ENCODE measurements at regions not wholly inside any gene's neighbourhood (a gene's known extent, or its start where the extent isn't known, plus 50 kb on each side); places are given as distances from the start of the nearest gene placed in this dataset.
"Not testable (repeated sequence)": the region's sequence is repeated elsewhere in the genome, so short reads cannot be mapped to it uniquely, and the experiment has no call there.

DNA sequence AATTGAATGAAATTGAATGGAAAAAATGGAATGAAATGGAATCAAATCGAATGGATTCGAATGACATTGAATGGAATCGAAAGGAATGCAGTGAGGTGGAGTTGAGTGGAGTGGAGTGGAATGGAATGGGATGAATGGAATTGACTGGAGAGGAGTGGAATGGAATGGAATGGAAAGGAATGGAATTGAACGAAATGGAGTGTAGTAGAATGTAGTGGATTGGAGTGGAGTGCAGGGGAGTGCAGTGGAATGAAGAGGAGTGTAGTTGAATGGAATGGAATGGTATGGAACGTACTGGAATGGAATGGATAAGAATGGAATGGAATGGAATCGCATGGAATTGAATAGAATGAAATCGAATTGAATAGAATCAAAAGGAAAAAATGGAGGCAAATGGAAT lies 1047.3 kb downstream of the CDY1 start:
- TF ChIP-seq TCF7L2 (IDR thresholded peaks at IDR 0.05; ENCODE audit: low read depth, low read length); ZNF501 (CRISPR knock-in tag; IDR thresholded peaks at IDR 0.05); ZNF337 (CRISPR knock-in tag; IDR thresholded peaks at IDR 0.05; ENCODE audit: borderline replicate concordance, low read depth); ASH2L (IDR thresholded peaks at IDR 0.05; ENCODE audit: insufficient read length, low read depth, low read length); ZC3H13 (CRISPR knock-in tag; IDR thresholded peaks at IDR 0.05); TAF1 (CRISPR knock-in tag; IDR thresholded peaks at IDR 0.05); ETV5 (CRISPR knock-in tag; IDR thresholded peaks at IDR 0.05; ENCODE audit: borderline replicate concordance); ZMAT3 (CRISPR knock-in tag; conservative IDR thresholded peaks at IDR 0.05); POLR2G (IDR thresholded peaks at IDR 0.05; ENCODE audit: low read depth, low read length); THRA (CRISPR knock-in tag; IDR thresholded peaks at IDR 0.05; ENCODE audit: borderline replicate concordance); NFE2L1 (CRISPR knock-in tag; IDR thresholded peaks at IDR 0.05; ENCODE audit: borderline replicate concordance): not testable (repeated sequence)
- TF ChIP-seq, protein P1, sequence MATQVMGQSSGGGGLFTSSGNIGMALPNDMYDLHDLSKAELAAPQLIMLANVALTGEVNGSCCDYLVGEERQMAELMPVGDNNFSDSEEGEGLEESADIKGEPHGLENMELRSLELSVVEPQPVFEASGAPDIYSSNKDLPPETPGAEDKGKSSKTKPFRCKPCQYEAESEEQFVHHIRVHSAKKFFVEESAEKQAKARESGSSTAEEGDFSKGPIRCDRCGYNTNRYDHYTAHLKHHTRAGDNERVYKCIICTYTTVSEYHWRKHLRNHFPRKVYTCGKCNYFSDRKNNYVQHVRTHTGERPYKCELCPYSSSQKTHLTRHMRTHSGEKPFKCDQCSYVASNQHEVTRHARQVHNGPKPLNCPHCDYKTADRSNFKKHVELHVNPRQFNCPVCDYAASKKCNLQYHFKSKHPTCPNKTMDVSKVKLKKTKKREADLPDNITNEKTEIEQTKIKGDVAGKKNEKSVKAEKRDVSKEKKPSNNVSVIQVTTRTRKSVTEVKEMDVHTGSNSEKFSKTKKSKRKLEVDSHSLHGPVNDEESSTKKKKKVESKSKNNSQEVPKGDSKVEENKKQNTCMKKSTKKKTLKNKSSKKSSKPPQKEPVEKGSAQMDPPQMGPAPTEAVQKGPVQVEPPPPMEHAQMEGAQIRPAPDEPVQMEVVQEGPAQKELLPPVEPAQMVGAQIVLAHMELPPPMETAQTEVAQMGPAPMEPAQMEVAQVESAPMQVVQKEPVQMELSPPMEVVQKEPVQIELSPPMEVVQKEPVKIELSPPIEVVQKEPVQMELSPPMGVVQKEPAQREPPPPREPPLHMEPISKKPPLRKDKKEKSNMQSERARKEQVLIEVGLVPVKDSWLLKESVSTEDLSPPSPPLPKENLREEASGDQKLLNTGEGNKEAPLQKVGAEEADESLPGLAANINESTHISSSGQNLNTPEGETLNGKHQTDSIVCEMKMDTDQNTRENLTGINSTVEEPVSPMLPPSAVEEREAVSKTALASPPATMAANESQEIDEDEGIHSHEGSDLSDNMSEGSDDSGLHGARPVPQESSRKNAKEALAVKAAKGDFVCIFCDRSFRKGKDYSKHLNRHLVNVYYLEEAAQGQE (IDR thresholded peaks at IDR 0.05; ENCODE audit: borderline replicate concordance in 1 of 2, low read depth in 1 of 2, low read length in 2 of 2), result not testable (repeated sequence)

Measured in HepG2 (cell line).